ENCODE measurements at regions not wholly inside any gene's neighbourhood (a gene's known extent, or its start where the extent isn't known, plus 50 kb on each side); places are given as distances from the start of the nearest gene placed in this dataset.

- H3K4me3 ChIP-seq = no peak overlapping the region
- H3K36me3 ChIP-seq = no peaks in the 10 kb centered on the region
- DNase-seq = no peak
- H3K4me1 ChIP-seq = no peaks in the 10 kb centered on the region
- no peaks in the 10 kb centered on the region for H3K9me3 ChIP-seq
- TF ChIP-seq EP300 (IDR thresholded peaks at IDR 0.05) (no peak), POLR2AphosphoS5 (IDR thresholded peaks at IDR 0.05) (no peak), CTCF (IDR thresholded peaks at IDR 0.05) (no peak), POLR2A (IDR thresholded peaks at IDR 0.05) (no peak)
- intact Hi-C loops (cut with DNase I) = no loop called here
- no peak overlapping the region for H3K27ac ChIP-seq
- H3K27me3 ChIP-seq = no peaks in the 10 kb centered on the region
- WGBS, 2 donors = 86% methylated on average over 5 of the region's 5 CpGs
These were observed 77.4 kb upstream of the F13A1 start for GRCh38 chr6:6397842-6398241.

GRCh38 chr6:6399568-6399967 is 79.1 kb upstream of the F13A1 start:
- no peaks in the 10 kb centered on the region for H3K27me3 ChIP-seq
- TF ChIP-seq POLR2AphosphoS5 (IDR thresholded peaks at IDR 0.05) (no peak), POLR2A (IDR thresholded peaks at IDR 0.05) (no peak), EP300 (IDR thresholded peaks at IDR 0.05) (no peak), CTCF (IDR thresholded peaks at IDR 0.05) (no peak)
- no peak for DNase-seq
- no peaks in the 10 kb centered on the region for H3K36me3 ChIP-seq
- intact Hi-C loops (cut with DNase I) = no loop called here
- no peak overlapping the region for H3K27ac ChIP-seq
- no peaks in the 10 kb centered on the region for H3K4me1 ChIP-seq
- 26 to 73% methylated on average over 2 of the region's 2 CpGs for WGBS, 2 donors
- no peak overlapping the region for H3K4me3 ChIP-seq
- no peaks in the 10 kb centered on the region for H3K9me3 ChIP-seq

- no peak overlapping the region for H3K27ac ChIP-seq
- WGBS, 2 donors = 96 to 98% methylated on average over 1 of the region's 1 CpG
- no peaks in the 10 kb centered on the region for H3K36me3 ChIP-seq
- intact Hi-C loops (cut with DNase I) = no loop called here
- H3K4me3 ChIP-seq = no peak overlapping the region
- H3K27me3 ChIP-seq = no peaks in the 10 kb centered on the region
- no peaks in the 10 kb centered on the region for H3K9me3 ChIP-seq
- no peaks in the 10 kb centered on the region for H3K4me1 ChIP-seq
- no peak for TF ChIP-seq EP300 (IDR thresholded peaks at IDR 0.05)
- no peak for TF ChIP-seq CTCF (IDR thresholded peaks at IDR 0.05)
- TF ChIP-seq POLR2AphosphoS5 (IDR thresholded peaks at IDR 0.05) = no peak
- no peak for TF ChIP-seq POLR2A (IDR thresholded peaks at IDR 0.05)
- no peak for DNase-seq
These were observed 80.9 kb upstream of the F13A1 start for GRCh38 chr6:6401401-6401800.

- no peaks in the 10 kb centered on the region for H3K27me3 ChIP-seq
- no peak overlapping the region for H3K27ac ChIP-seq
- no peaks in the 10 kb centered on the region for H3K4me1 ChIP-seq
- no peak for TF ChIP-seq CTCF (IDR thresholded peaks at IDR 0.05)
- no peak for TF ChIP-seq POLR2A (IDR thresholded peaks at IDR 0.05)
- TF ChIP-seq EP300 (IDR thresholded peaks at IDR 0.05) = no peak
- no peak for TF ChIP-seq POLR2AphosphoS5 (IDR thresholded peaks at IDR 0.05)
- WGBS, 2 donors = 80 to 81% methylated on average over 2 of the region's 2 CpGs
- no peaks in the 10 kb centered on the region for H3K9me3 ChIP-seq
- intact Hi-C loops (cut with DNase I) = no loop called here
- H3K36me3 ChIP-seq = no peaks in the 10 kb centered on the region
- no peak overlapping the region for H3K4me3 ChIP-seq
- no peak for DNase-seq
These were observed 81.5 kb upstream of the F13A1 start for GRCh38 chr6:6402006-6402405.

GRCh38 chr6:6402591-6402990 is 82.1 kb upstream of the F13A1 start:
- no peak for DNase-seq
- Histone ChIP-seq H3K27ac (no peak overlapping the region), H3K4me3 (no peak overlapping the region), H3K36me3 (no peaks in the 10 kb centered on the region), H3K9me3 (no peaks in the 10 kb centered on the region), H3K27me3 (no peaks in the 10 kb centered on the region), H3K4me1 (no peaks in the 10 kb centered on the region)
- TF ChIP-seq EP300 (IDR thresholded peaks at IDR 0.05) = no peak
- no peak for TF ChIP-seq POLR2AphosphoS5 (IDR thresholded peaks at IDR 0.05)
- no peak for TF ChIP-seq CTCF (IDR thresholded peaks at IDR 0.05)
- no peak for TF ChIP-seq POLR2A (IDR thresholded peaks at IDR 0.05)
- 75 to 82% methylated on average over 6 of the region's 6 CpGs for whole genome bisulfite sequencing, 2 donors
- intact Hi-C loops (cut with DNase I) = no loop called here
